ENCODE measurements at regions not wholly inside any gene's neighbourhood (a gene's known extent, or its start where the extent isn't known, plus 50 kb on each side); places are given as distances from the start of the nearest gene placed in this dataset.

DNA sequence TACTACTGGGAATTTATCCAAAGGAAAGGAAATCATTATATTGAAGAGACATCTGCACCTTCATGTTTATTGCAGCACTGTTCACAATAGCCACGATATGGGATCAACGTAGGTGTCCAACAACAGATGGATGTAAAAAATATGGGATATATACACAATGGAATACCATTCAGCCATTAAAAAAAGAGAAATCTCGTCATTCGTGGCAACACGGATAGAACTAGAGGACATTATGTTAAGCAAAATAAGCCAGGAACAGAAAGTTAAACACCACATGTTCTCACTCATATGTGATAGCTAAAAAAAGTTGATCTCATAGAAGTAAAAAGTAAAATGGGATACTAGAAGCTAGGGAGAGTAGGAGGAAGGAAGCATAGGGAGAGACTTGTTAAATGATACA lies 82.9 kb upstream of the CLMN start:
- peaks cover 0 to 4% of the 10 kb centered on the region in 2 experiments for H3K36me3 ChIP-seq (ENCODE audit: control insufficient read depth in 1 of 2, insufficient read depth in 2 of 2, low read depth in 1 of 2, low read length in 2 of 2)
- no peak overlapping the region for H3K4me3 ChIP-seq (ENCODE audit: insufficient read depth in 1 of 2, low read depth in 1 of 2, low read length in 2 of 2)
- H2AFZ ChIP-seq (ENCODE audit: low read depth, low read length) = no peak overlapping the region
- no CpG with 5 or more reads among the region's 5 CpGs for WGBS
- no peak overlapping the region for H2BK120ac ChIP-seq (ENCODE audit: low read depth, low read length)
- H3K27me3 ChIP-seq (ENCODE audit: control insufficient read depth in 1 of 2, insufficient read depth in 1 of 2, low read length in 2 of 2) = no peaks in the 10 kb centered on the region
- no peak overlapping the region for H4K8ac ChIP-seq (ENCODE audit: low read length)
- H2BK5ac ChIP-seq (ENCODE audit: low read depth, low read length, poor library complexity, severe bottlenecking) = no peak overlapping the region
- H3K4me2 ChIP-seq (ENCODE audit: low read length, poor library complexity, severe bottlenecking) = no peak overlapping the region
- H3K14ac ChIP-seq (ENCODE audit: low read length in 2 of 2) = no peak overlapping the region
- H3K79me1 ChIP-seq (replicated peaks; ENCODE audit: low read length, poor library complexity, severe bottlenecking) = no peaks in the 10 kb centered on the region
- H3K9ac ChIP-seq (ENCODE audit: low read length) = no peak overlapping the region
- no peaks in the 10 kb centered on the region for H3K9me3 ChIP-seq (ENCODE audit: control insufficient read depth, low read length)
- no peak overlapping the region for H4K91ac ChIP-seq (ENCODE audit: low read length)
- H3K4me1 ChIP-seq (ENCODE audit: control insufficient read depth, insufficient read depth, low read depth, low read length) = no peaks in the 10 kb centered on the region
- H2BK12ac ChIP-seq (ENCODE audit: low read length in 2 of 2) = no peak overlapping the region
- no peak overlapping the region for H3K18ac ChIP-seq (ENCODE audit: low read depth in 1 of 2, low read length in 2 of 2)
- H2BK15ac ChIP-seq (ENCODE audit: low read depth, poor library complexity, severe bottlenecking) = no peak overlapping the region
- DNase-seq = no peak
- no peak overlapping the region for H2AK5ac ChIP-seq (ENCODE audit: low read length, severe bottlenecking)
- no peak overlapping the region for H3K4ac ChIP-seq (ENCODE audit: low read depth in 1 of 2, low read length in 2 of 2)
- no peak overlapping the region for H3K27ac ChIP-seq (ENCODE audit: low read length, poor library complexity, severe bottlenecking)
- H3K23ac ChIP-seq (ENCODE audit: low read length in 2 of 2) = no peak overlapping the region

DNA sequence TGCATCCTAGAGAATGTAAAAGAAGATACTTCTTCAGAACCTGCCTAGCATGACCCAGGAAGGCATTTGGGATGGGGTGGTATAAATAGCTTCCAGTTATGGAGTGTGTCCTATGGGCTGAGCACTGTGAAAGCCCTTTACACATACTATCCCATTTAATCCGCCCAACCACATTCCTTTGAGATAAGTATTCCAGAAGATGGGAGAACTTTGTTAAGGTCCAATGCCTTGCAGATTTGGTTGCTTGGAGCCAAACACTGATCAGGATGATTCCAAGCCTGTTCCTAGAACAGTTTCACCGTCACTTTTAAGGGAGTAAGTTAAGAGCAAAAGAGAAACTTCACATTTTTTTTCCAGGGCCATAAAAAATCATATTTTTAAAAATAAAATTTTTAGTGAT lies 82.5 kb upstream of the CLMN start:
- H2AK5ac ChIP-seq (ENCODE audit: low read length, severe bottlenecking) = no peak overlapping the region
- no peak overlapping the region for H4K91ac ChIP-seq (ENCODE audit: low read length)
- DNase-seq = no peak
- no peak overlapping the region for H2BK120ac ChIP-seq (ENCODE audit: low read depth, low read length)
- no peak overlapping the region for H2BK5ac ChIP-seq (ENCODE audit: low read depth, low read length, poor library complexity, severe bottlenecking)
- no peak overlapping the region for H3K14ac ChIP-seq (ENCODE audit: low read length in 2 of 2)
- no CpG with 5 or more reads among the region's 2 CpGs for WGBS
- no peaks in the 10 kb centered on the region for H3K4me1 ChIP-seq (ENCODE audit: control insufficient read depth, insufficient read depth, low read depth, low read length)
- no peaks in the 10 kb centered on the region for H3K27me3 ChIP-seq (ENCODE audit: control insufficient read depth in 1 of 2, insufficient read depth in 1 of 2, low read length in 2 of 2)
- H2BK15ac ChIP-seq (ENCODE audit: low read depth, poor library complexity, severe bottlenecking) = no peak overlapping the region
- no peaks in the 10 kb centered on the region for H3K79me1 ChIP-seq (replicated peaks; ENCODE audit: low read length, poor library complexity, severe bottlenecking)
- H3K23ac ChIP-seq (ENCODE audit: low read length in 2 of 2) = no peak overlapping the region
- H3K9me3 ChIP-seq (ENCODE audit: control insufficient read depth, low read length) = no peaks in the 10 kb centered on the region
- H3K9ac ChIP-seq (ENCODE audit: low read length) = no peak overlapping the region
- H3K18ac ChIP-seq (ENCODE audit: low read depth in 1 of 2, low read length in 2 of 2) = no peak overlapping the region
- no peak overlapping the region for H2AFZ ChIP-seq (ENCODE audit: low read depth, low read length)
- H3K4me2 ChIP-seq (ENCODE audit: low read length, poor library complexity, severe bottlenecking) = no peak overlapping the region
- H3K4me3 ChIP-seq (ENCODE audit: insufficient read depth in 1 of 2, low read depth in 1 of 2, low read length in 2 of 2) = no peak overlapping the region
- H4K8ac ChIP-seq (ENCODE audit: low read length) = no peak overlapping the region
- no peak overlapping the region for H3K4ac ChIP-seq (ENCODE audit: low read depth in 1 of 2, low read length in 2 of 2)
- H2BK12ac ChIP-seq (ENCODE audit: low read length in 2 of 2) = no peak overlapping the region
- H3K36me3 ChIP-seq (ENCODE audit: control insufficient read depth in 1 of 2, insufficient read depth in 2 of 2, low read depth in 1 of 2, low read length in 2 of 2) = peaks cover 0 to under 1% of the 10 kb centered on the region in 2 experiments
- H3K27ac ChIP-seq (ENCODE audit: low read length, poor library complexity, severe bottlenecking) = no peak overlapping the region

DNA sequence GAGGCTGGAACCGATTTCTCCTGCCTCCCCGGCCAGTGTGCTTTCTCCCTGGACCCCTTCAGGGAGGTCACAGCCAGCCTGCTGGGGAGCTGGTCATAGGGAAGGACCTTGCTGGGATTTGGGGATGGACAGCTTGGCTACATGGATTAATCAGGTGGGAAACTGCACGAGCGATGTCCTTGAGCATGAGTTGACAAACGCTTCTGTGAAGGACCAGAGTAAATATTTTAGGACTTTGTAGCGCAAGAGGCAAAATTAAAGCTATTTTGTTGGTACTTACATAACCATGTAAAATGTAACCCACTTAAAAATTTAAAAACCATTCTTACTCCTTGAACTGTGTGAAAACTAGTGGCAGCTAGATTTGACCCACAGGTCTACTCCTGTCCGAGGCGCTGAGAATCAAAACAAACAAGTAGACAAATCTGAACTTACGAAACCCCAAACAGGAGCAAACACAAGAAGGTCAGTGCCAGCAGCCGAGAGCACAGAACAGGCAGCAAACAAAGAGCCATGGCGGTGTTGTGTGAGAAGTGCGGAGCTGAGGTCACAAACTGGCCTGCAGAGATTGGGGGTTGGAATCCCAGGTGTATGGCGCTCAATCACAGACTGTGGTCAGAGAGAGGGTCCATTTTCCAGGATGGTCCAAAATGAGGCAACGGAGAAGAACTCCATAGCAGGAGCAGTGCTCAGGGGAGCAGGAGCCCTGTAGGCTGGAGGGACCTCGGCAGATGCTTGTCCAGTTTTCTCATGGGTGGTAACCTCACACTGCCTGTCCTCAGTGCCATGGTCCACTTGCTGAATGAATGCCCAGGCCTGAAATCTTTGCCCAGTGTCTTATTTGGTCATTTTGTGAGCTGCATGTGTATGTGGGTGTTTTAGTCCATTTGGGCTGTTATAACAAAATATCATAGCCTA lies 79.2 kb upstream of the CLMN start:
- Histone ChIP-seq H4K8ac (ENCODE audit: low read length) (no peak overlapping the region), H3K79me1 (replicated peaks; ENCODE audit: low read length, poor library complexity, severe bottlenecking) (no peaks in the 10 kb centered on the region), H3K4me1 (ENCODE audit: control insufficient read depth, insufficient read depth, low read depth, low read length) (no peaks in the 10 kb centered on the region), H3K27me3 (ENCODE audit: control insufficient read depth in 1 of 2, insufficient read depth in 1 of 2, low read length in 2 of 2) (no peaks in the 10 kb centered on the region), H3K4me2 (ENCODE audit: low read length, poor library complexity, severe bottlenecking) (no peak overlapping the region), H3K36me3 (ENCODE audit: control insufficient read depth in 1 of 2, insufficient read depth in 2 of 2, low read depth in 1 of 2, low read length in 2 of 2) (no peaks in the 10 kb centered on the region), H3K14ac (ENCODE audit: low read length in 2 of 2) (no peak overlapping the region), H2AK5ac (ENCODE audit: low read length, severe bottlenecking) (no peak overlapping the region), H2BK15ac (ENCODE audit: low read depth, poor library complexity, severe bottlenecking) (no peak overlapping the region), H3K9ac (ENCODE audit: low read length) (no peak overlapping the region), H3K4me3 (ENCODE audit: insufficient read depth in 1 of 2, low read depth in 1 of 2, low read length in 2 of 2) (no peak overlapping the region), H2BK120ac (ENCODE audit: low read depth, low read length) (no peak overlapping the region), H4K91ac (ENCODE audit: low read length) (no peak overlapping the region), H3K18ac (ENCODE audit: low read depth in 1 of 2, low read length in 2 of 2) (no peak overlapping the region), H2AFZ (ENCODE audit: low read depth, low read length) (no peak overlapping the region), H3K27ac (ENCODE audit: low read length, poor library complexity, severe bottlenecking) (no peak overlapping the region), H2BK12ac (ENCODE audit: low read length in 2 of 2) (no peak overlapping the region), H3K4ac (ENCODE audit: low read depth in 1 of 2, low read length in 2 of 2) (no peak overlapping the region), H3K23ac (ENCODE audit: low read length in 2 of 2) (no peak overlapping the region), H2BK5ac (ENCODE audit: low read depth, low read length, poor library complexity, severe bottlenecking) (no peak overlapping the region), H3K9me3 (ENCODE audit: control insufficient read depth, low read length) (no peaks in the 10 kb centered on the region)
- WGBS = 92% methylated on average over 13 of the region's 15 CpGs
- no peak for DNase-seq

- H2BK120ac ChIP-seq (ENCODE audit: low read depth, low read length) = no peak overlapping the region
- peak overlapping the region; percentile 7 for H4K8ac ChIP-seq (ENCODE audit: low read length)
- H3K18ac ChIP-seq (ENCODE audit: low read depth in 1 of 2, low read length in 2 of 2) = no peak overlapping the region
- no peak overlapping the region for H2AK5ac ChIP-seq (ENCODE audit: low read length, severe bottlenecking)
- no peak for DNase-seq
- H2AFZ ChIP-seq (ENCODE audit: low read depth, low read length) = no peak overlapping the region
- H3K4me3 ChIP-seq (ENCODE audit: insufficient read depth in 1 of 2, low read depth in 1 of 2, low read length in 2 of 2) = no peak overlapping the region
- no peak overlapping the region for H2BK12ac ChIP-seq (ENCODE audit: low read length in 2 of 2)
- no peak overlapping the region for H2BK5ac ChIP-seq (ENCODE audit: low read depth, low read length, poor library complexity, severe bottlenecking)
- WGBS = 93% methylated on average over 6 of the region's 6 CpGs
- no peak overlapping the region for H3K4ac ChIP-seq (ENCODE audit: low read depth in 1 of 2, low read length in 2 of 2)
- H2BK15ac ChIP-seq (ENCODE audit: low read depth, poor library complexity, severe bottlenecking) = no peak overlapping the region
- H3K36me3 ChIP-seq (ENCODE audit: control insufficient read depth in 1 of 2, insufficient read depth in 2 of 2, low read depth in 1 of 2, low read length in 2 of 2) = no peaks in the 10 kb centered on the region
- no peak overlapping the region for H3K14ac ChIP-seq (ENCODE audit: low read length in 2 of 2)
- no peaks in the 10 kb centered on the region for H3K27me3 ChIP-seq (ENCODE audit: control insufficient read depth in 1 of 2, insufficient read depth in 1 of 2, low read length in 2 of 2)
- no peaks in the 10 kb centered on the region for H3K9me3 ChIP-seq (ENCODE audit: control insufficient read depth, low read length)
- H3K79me1 ChIP-seq (replicated peaks; ENCODE audit: low read length, poor library complexity, severe bottlenecking) = no peaks in the 10 kb centered on the region
- H3K9ac ChIP-seq (ENCODE audit: low read length) = no peak overlapping the region
- no peak overlapping the region for H3K4me2 ChIP-seq (ENCODE audit: low read length, poor library complexity, severe bottlenecking)
- no peak overlapping the region for H4K91ac ChIP-seq (ENCODE audit: low read length)
- no peaks in the 10 kb centered on the region for H3K4me1 ChIP-seq (ENCODE audit: control insufficient read depth, insufficient read depth, low read depth, low read length)
- no peak overlapping the region for H3K23ac ChIP-seq (ENCODE audit: low read length in 2 of 2)
- H3K27ac ChIP-seq (ENCODE audit: low read length, poor library complexity, severe bottlenecking) = no peak overlapping the region
Observed at GRCh38 chr14:95397325-95397724, 77.6 kb upstream of the CLMN start.
